C4-2B (cell line): ENCODE measurements at regions not wholly inside any gene's neighbourhood (a gene's known extent, or its start where the extent isn't known, plus 50 kb on each side); places are given as distances from the start of the nearest gene placed in this dataset.

Source experiments
- CTCF ChIP-seq: fragments of 450-650 bp; conservative IDR thresholded peaks from 2 replicates; pipeline ENCODE4 v1.5.1; 2017; ENCODE audit warnings: mild to moderate bottlenecking
- ZFX ChIP-seq: fragments of 450-650 bp; IDR thresholded peaks from 2 replicates; pipeline ENCODE4 v1.6.1; 2017

- TF ChIP-seq CTCF (no peak), ZFX (no peak)
Observed at GRCh38 chr2:125638345-125638744, 1017.6 kb upstream of the GYPC start.
